Tibial nerve (tissue), 4 donors: ENCODE measurements at regions not wholly inside any gene's neighbourhood (a gene's known extent, or its start where the extent isn't known, plus 50 kb on each side); places are given as distances from the start of the nearest gene placed in this dataset.

Experiments
- DNase-seq, 2 donors: peaks; one replicate each; pipeline ENCODE4 v3.0.0-alpha.2; 2019; ENCODE audit warnings: low spot score in 2 of 2
- H3K27ac ChIP-seq, 4 donors: fragments of 200-600 bp; sonication (generic) in 3 of 4; one replicate each; pipeline ENCODE4 v1.5.1; 2017 to 2019; ENCODE audit warnings: mild to moderate bottlenecking in 1 of 4
- H3K27me3 ChIP-seq, 2 donors: fragments of 200-600 bp; sonication (generic) in 1 of 2; one replicate each; pipeline versions ENCODE4 v1.5.1 to v1.6.0; 2017 to 2019
- H3K36me3 ChIP-seq, 3 donors: fragments of 200-600 bp; sonication (generic); one replicate each; pipeline ENCODE4 v1.5.1; 2018 to 2019
- H3K4me1 ChIP-seq, 4 donors: fragments of 200-600 bp; sonication (generic) in 3 of 4; one replicate each; pipeline ENCODE4 v1.5.1; 2017 to 2019
- H3K4me3 ChIP-seq, 4 donors: fragments of 200-600 bp; sonication (generic) in 3 of 4; one replicate each; pipeline ENCODE4 v1.5.1; 2017 to 2019; ENCODE audit warnings: mild to moderate bottlenecking in 1 of 4, moderate library complexity in 1 of 4
- H3K9me3 ChIP-seq, 4 donors: fragments of 200-600 bp; sonication (generic) in 3 of 4; one replicate each; pipeline ENCODE4 v1.5.1; 2017 to 2019
- CTCF ChIP-seq, 5 experiments: fragments of 200-600 bp in 3 of 5; fragments of 450-650 bp in 2 of 5; sonication (generic) in 3 of 5; IDR thresholded peaks; one replicate each; pipeline ENCODE4 v1.5.1; 2016 to 2019; ENCODE audit warnings: antibody characterized with exemption in 5 of 5, mild to moderate bottlenecking in 3 of 5, moderate library complexity in 2 of 5
- EP300 ChIP-seq, 2 donors: sonication (generic); formaldehyde crosslinking; IDR thresholded peaks; one replicate each; pipeline ENCODE4 v1.6.1; 2017; ENCODE audit warnings: antibody characterized with exemption in 2 of 2, mild to moderate bottlenecking in 1 of 2
- POLR2A ChIP-seq, 2 donors: fragments of 450-650 bp; IDR thresholded peaks; one replicate each; pipeline ENCODE4 v1.6.1; 2017; ENCODE audit warnings: antibody characterized with exemption in 2 of 2, mild to moderate bottlenecking in 2 of 2, moderate library complexity in 2 of 2
- WGBS, 2 donors: methylation state at CpG; one replicate each; pipeline ENCODE4 v1.1.5; 2018; 5-methylcytosine and 5-hydroxymethylcytosine counted together

DNA sequence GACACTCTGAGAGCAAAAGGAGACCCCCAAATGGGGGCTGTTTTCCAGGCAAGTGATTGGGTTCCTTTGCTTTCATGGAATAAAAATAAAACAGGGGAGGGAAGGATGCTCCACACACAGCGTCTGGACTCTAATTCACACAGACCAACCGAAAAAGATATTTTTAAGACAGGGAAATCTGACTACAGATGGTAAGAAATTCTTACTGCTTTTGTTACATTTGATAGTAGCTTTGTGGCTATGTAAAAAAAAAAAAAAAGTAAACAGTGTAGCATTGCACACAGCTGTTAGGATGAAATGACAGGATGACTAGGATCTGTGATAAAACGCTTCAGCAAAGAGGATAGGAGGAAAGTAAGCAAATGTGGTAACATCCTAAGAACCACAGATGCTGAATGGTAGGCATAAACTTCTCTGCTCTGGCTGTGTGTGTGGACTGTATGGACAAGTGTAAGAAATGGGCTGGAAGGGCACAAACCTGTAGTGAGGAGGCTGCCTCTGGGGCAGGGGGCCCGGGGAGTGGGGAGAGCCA lies 207.6 kb downstream of the ANAPC1 start:
- Histone ChIP-seq H3K27ac (no peak overlapping the region), H3K27me3 (no peaks in the 10 kb centered on the region), H3K9me3 (no peaks in the 10 kb centered on the region), H3K4me3 (no peak overlapping the region), H3K4me1 (peaks cover 0 to 19% (median 3%) of the 10 kb centered on the region in 4 donors), H3K36me3 (no peaks in the 10 kb centered on the region)
- WGBS, 2 donors = 79 to 87% methylated on average over 4 of the region's 4 CpGs
- no peak for DNase-seq
- no peak for TF ChIP-seq CTCF (IDR thresholded peaks at IDR 0.05)
- TF ChIP-seq POLR2A (IDR thresholded peaks at IDR 0.05) = no peak

DNA sequence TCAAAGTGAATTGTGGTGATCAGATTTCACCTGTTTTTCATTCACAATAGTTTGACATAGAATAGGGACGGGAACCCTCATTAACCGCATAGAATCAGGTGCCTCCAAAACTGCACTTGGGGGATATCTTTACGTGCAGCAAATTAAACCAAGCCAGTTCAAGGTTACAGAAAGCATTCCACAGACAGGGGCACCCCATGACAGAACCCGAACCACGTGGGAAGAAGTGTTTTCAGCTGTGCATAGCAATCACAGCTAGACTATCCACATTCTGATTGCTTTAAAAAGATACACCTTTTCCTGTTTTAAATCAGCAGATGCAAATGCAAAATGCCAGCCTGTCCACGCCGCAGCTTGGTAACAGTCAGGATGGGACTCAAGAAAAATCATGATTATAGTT lies 205.8 kb downstream of the ANAPC1 start:
- no peak overlapping the region for H3K27ac ChIP-seq
- TF ChIP-seq CTCF (IDR thresholded peaks at IDR 0.05) = no peak
- WGBS, 2 donors = 81 to 87% methylated on average over 7 of the region's 7 CpGs
- H3K27me3 ChIP-seq = no peaks in the 10 kb centered on the region
- H3K36me3 ChIP-seq = no peaks in the 10 kb centered on the region
- peaks cover 0 to 13% (median 0%) of the 10 kb centered on the region in 4 donors for H3K4me1 ChIP-seq
- DNase-seq = no peak
- no peaks in the 10 kb centered on the region for H3K9me3 ChIP-seq
- no peak overlapping the region for H3K4me3 ChIP-seq

DNA sequence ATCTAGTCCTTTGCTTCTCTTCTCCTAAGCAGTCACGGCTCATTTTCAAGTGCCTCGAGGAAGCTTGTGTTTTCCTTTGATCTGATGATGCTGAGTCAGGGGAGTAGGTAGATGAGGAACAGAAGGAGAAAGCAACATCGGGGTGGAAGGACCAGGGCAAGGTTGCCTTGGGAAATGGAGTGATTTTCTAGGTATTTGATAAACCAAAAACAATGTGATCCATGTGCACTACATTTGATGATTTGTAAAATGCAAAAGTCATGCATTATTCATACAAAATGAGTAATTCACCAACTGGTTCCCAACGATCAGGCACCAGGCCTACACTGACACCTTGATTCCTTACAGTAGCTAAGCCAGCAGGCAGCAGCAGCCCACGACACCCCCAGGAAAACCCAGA lies 205.3 kb downstream of the ANAPC1 start:
- H3K36me3 ChIP-seq = no peaks in the 10 kb centered on the region
- 44 to 46% methylated on average over 5 of the region's 5 CpGs for WGBS, 2 donors
- peaks cover 0 to 13% (median 0%) of the 10 kb centered on the region in 4 donors for H3K4me1 ChIP-seq
- TF ChIP-seq EP300 (IDR thresholded peaks at IDR 0.05) = no peak
- no peak for TF ChIP-seq CTCF (IDR thresholded peaks at IDR 0.05)
- TF ChIP-seq POLR2A (IDR thresholded peaks at IDR 0.05) = no peak
- H3K4me3 ChIP-seq = no peak overlapping the region
- no peak for DNase-seq
- H3K27ac ChIP-seq = no peak overlapping the region
- no peaks in the 10 kb centered on the region for H3K9me3 ChIP-seq
- no peaks in the 10 kb centered on the region for H3K27me3 ChIP-seq

DNA sequence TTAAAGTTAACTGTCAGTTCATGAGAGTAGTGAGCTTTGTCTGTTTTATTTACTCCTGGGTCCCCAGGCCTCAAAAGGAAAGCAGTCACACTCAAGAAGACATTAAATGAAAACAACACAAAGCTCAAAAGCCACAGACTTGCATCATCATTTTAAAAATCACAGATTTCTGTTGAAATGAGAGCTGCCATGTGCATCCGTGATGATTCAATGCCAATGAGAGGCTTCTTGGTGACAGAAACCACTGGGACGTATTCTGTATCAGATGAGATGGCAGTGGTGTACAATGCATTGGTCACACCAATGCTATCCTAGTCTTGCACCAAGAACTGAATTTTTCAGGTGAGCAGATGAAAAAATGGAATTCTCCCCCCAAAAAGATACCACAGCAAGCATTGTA lies 204.8 kb downstream of the ANAPC1 start:
- no peak for DNase-seq
- TF ChIP-seq EP300 (IDR thresholded peaks at IDR 0.05) (no peak), POLR2A (IDR thresholded peaks at IDR 0.05) (no peak), CTCF (IDR thresholded peaks at IDR 0.05) (no peak)
- no peaks in the 10 kb centered on the region for H3K36me3 ChIP-seq
- no peaks in the 10 kb centered on the region for H3K27me3 ChIP-seq
- WGBS, 2 donors = 83 to 91% methylated on average over 2 of the region's 2 CpGs
- no peaks in the 10 kb centered on the region for H3K9me3 ChIP-seq
- peaks cover 0 to 10% (median 0%) of the 10 kb centered on the region in 4 donors for H3K4me1 ChIP-seq
- no peak overlapping the region for H3K27ac ChIP-seq
- H3K4me3 ChIP-seq = no peak overlapping the region

- no peaks in the 10 kb centered on the region for H3K27me3 ChIP-seq
- no peak for DNase-seq
- peaks cover 0 to 20% (median 0%) of the 10 kb centered on the region in 4 donors for H3K4me1 ChIP-seq
- H3K36me3 ChIP-seq = no peaks in the 10 kb centered on the region
- no peak overlapping the region for H3K27ac ChIP-seq
- H3K9me3 ChIP-seq = no peaks in the 10 kb centered on the region
- no peak overlapping the region for H3K4me3 ChIP-seq
- no peak for TF ChIP-seq CTCF (IDR thresholded peaks at IDR 0.05)
- no peak for TF ChIP-seq POLR2A (IDR thresholded peaks at IDR 0.05)
- no peak for TF ChIP-seq EP300 (IDR thresholded peaks at IDR 0.05)
- WGBS, 2 donors = 55 to 63% methylated on average over 3 of the region's 3 CpGs
Measured at GRCh38 chr2:111684611-111685010, 199.4 kb downstream of the ANAPC1 start.
